Tibial artery (tissue), 4 donors: ENCODE measurements at regions not wholly inside any gene's neighbourhood (a gene's known extent, or its start where the extent isn't known, plus 50 kb on each side); places are given as distances from the start of the nearest gene placed in this dataset.
A peak's percentile ranks its signal among the peaks of the same experiment; 100 is the strongest.

Experiments
- DNase-seq, 2 donors: peaks; one replicate each; pipeline ENCODE4 v3.0.0-alpha.2; 2019
- H3K27ac ChIP-seq, 2 donors: fragments of 200-600 bp; sonication (generic) in 1 of 2; 1 replicate in 1 of 2; 2 replicates in 1 of 2; pipeline ENCODE4 v1.5.1; 2018 to 2019; ENCODE audit warnings: mild to moderate bottlenecking in 1 of 2
- H3K27me3 ChIP-seq, 2 donors: fragments of 200-600 bp; sonication (generic) in 1 of 2; one replicate each; pipeline versions ENCODE4 v1.5.1 to v1.6.0; 2016 to 2019
- H3K36me3 ChIP-seq, 3 donors: fragments of 200-600 bp; sonication (generic) in 2 of 3; one replicate each; pipeline ENCODE4 v1.5.1; 2016 to 2019; ENCODE audit warnings: mild to moderate bottlenecking in 2 of 3
- H3K4me1 ChIP-seq, 4 donors: fragments of 200-600 bp; sonication (generic) in 2 of 4; 1 replicate in 3 of 4; 2 replicates in 1 of 4; pipeline ENCODE4 v1.5.1; 2016 to 2019
- H3K4me3 ChIP-seq, 2 donors: fragments of 200-600 bp; sonication (generic) in 1 of 2; 1 replicate in 1 of 2; 2 replicates in 1 of 2; pipeline ENCODE4 v1.5.1; 2018 to 2019; ENCODE audit warnings: mild to moderate bottlenecking in 2 of 2
- H3K9me3 ChIP-seq, 3 donors: fragments of 200-600 bp; sonication (generic) in 1 of 3; one replicate each; pipeline ENCODE4 v1.5.1; 2016 to 2019
- intact Hi-C: fragments of 100-400 bp; cut with DNase I; formaldehyde crosslinking; loops from one replicate; pipeline ENCODE4 v1.15.0; 2023; ENCODE audit warnings: low total_unique reads
- TF ChIP-seq, protein P1 (sequence below), 2 experiments: fragments of 200-600 bp in 1 of 2; fragments of 450-650 bp in 1 of 2; IDR thresholded peaks; one replicate each; pipeline ENCODE4 v1.5.1; 2017 to 2019; ENCODE audit warnings: antibody characterized with exemption in 2 of 2, mild to moderate bottlenecking in 1 of 2, moderate library complexity in 1 of 2

DNA sequence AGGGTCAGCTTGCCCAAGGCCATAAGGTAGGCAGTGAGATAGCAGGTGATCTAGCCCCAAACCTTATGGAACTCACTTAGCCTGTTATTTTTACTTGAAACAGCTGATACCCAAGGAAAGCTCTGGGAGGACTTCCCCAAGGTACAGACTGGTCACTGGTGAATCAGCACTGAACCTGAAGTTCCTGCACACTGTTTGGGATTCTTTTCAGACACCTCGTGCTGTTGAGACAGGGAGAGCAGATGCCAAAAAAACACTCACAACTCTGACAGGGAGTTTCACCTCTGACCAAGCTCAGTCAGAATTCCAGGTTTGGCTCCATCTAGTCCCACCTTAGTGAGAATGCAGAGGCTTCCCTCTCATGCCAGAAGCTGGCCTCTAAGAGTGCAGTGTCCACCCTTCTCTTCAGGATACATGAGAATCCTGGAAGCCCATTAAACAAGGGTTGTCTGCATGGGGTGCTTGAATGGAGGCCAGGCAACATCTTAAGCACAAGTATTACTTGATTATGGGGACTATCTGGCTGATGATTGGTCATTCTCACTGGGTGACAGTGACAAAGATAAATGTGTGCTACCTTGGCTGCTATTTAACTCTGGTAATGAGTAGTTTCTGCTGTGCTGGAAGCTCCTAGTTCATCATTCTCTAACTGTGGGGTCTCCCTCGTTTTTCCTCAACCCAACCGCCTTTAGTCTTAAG lies 122.8 kb upstream of the SLIT3 start:
- H3K9me3 ChIP-seq, result no peaks in the 10 kb centered on the region
- peaks cover 0 to 30% (median 19%) of the 10 kb centered on the region in 4 donors for H3K4me1 ChIP-seq
- H3K27ac ChIP-seq, result peak overlapping the region; percentile 46 to 68
- H3K4me3 ChIP-seq, result no peak overlapping the region
- TF ChIP-seq, protein P1, sequence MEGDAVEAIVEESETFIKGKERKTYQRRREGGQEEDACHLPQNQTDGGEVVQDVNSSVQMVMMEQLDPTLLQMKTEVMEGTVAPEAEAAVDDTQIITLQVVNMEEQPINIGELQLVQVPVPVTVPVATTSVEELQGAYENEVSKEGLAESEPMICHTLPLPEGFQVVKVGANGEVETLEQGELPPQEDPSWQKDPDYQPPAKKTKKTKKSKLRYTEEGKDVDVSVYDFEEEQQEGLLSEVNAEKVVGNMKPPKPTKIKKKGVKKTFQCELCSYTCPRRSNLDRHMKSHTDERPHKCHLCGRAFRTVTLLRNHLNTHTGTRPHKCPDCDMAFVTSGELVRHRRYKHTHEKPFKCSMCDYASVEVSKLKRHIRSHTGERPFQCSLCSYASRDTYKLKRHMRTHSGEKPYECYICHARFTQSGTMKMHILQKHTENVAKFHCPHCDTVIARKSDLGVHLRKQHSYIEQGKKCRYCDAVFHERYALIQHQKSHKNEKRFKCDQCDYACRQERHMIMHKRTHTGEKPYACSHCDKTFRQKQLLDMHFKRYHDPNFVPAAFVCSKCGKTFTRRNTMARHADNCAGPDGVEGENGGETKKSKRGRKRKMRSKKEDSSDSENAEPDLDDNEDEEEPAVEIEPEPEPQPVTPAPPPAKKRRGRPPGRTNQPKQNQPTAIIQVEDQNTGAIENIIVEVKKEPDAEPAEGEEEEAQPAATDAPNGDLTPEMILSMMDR (IDR thresholded peaks at IDR 0.05), result no peak
- intact Hi-C loops, result no loop called here
- no peaks in the 10 kb centered on the region for H3K27me3 ChIP-seq
- no peak for DNase-seq
- H3K36me3 ChIP-seq, result no peaks in the 10 kb centered on the region

DNA sequence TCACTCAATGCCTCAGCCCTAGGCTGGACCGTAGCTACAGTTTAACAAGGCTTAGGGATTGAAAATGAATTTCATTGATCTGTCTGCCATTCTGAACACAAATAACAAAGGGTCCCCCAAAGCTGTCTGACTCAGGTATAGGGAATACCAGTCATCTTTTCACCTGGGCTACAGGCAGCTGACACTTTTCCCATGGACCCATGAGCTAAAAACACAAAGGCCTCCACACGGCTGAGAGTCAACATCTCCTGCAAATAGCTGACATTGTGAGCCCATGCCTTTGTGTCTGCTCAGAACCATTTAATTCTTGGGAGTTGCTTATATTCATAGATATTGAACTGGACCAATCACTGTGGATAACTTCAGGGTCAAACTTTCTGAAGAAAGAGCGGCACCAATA lies 121.1 kb upstream of the SLIT3 start:
- Histone ChIP-seq H3K36me3 (no peaks in the 10 kb centered on the region), H3K27ac (no peak overlapping the region), H3K27me3 (no peaks in the 10 kb centered on the region), H3K9me3 (no peaks in the 10 kb centered on the region), H3K4me3 (no peak overlapping the region), H3K4me1 (peaks cover 0 to 37% (median 25%) of the 10 kb centered on the region in 4 donors)
- intact Hi-C loops, result no loop called here
- TF ChIP-seq, protein P1 (IDR thresholded peaks at IDR 0.05), result no peak
- DNase-seq, result no peak

DNA sequence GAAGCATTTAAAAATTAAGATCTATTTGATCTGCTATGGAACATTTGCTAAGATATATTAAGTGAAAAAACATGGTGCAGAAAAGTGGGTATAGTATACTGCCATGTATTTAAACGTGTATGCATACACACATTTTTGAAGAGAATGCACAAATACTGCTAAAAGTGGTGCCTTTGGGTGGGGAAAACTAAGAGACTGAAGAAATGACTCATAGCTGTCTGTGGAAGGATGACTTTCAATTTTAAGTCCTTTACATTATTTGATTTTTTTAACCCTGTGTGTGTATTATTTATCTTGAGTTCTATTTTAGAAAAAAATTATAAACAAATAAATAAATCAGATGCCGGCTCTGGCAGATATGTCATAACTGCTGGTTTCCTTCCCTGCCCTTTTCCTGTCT lies 120.7 kb upstream of the SLIT3 start:
- no peak for DNase-seq
- Histone ChIP-seq H3K27me3 (no peaks in the 10 kb centered on the region), H3K4me1 (peaks cover 0 to 41% (median 29%) of the 10 kb centered on the region in 4 donors), H3K36me3 (no peaks in the 10 kb centered on the region), H3K9me3 (no peaks in the 10 kb centered on the region), H3K4me3 (no peak overlapping the region), H3K27ac (no peak overlapping the region)
- TF ChIP-seq, protein P1 (IDR thresholded peaks at IDR 0.05), result no peak
- intact Hi-C loops, result no loop called here

GRCh38 chr5:169417676-169418075 lies 116.7 kb upstream of the SLIT3 start:
- Histone ChIP-seq H3K4me3 (no peak overlapping the region), H3K27me3 (no peaks in the 10 kb centered on the region), H3K36me3 (no peaks in the 10 kb centered on the region), H3K27ac (peak overlapping the region; percentile 43 to 78), H3K4me1 (peaks cover 0 to 56% (median 30%) of the 10 kb centered on the region in 4 donors), H3K9me3 (no peaks in the 10 kb centered on the region)
- TF ChIP-seq, protein P1 (IDR thresholded peaks at IDR 0.05), result no peak
- intact Hi-C loops, result no loop called here
- DNase-seq, result no peak

- Histone ChIP-seq H3K36me3 (no peaks in the 10 kb centered on the region), H3K27me3 (no peaks in the 10 kb centered on the region), H3K4me3 (no peak overlapping the region), H3K27ac (peak overlapping the region; percentile 43 to 78), H3K4me1 (peaks cover 0 to 65% (median 32%) of the 10 kb centered on the region in 4 donors), H3K9me3 (no peaks in the 10 kb centered on the region)
- TF ChIP-seq, protein P1 (IDR thresholded peaks at IDR 0.05), result no peak
- DNase-seq, result peak; percentile 67 to 90
- intact Hi-C loops, result no loop called here
Observed at GRCh38 chr5:169416583-169417196, 115.8 kb upstream of the SLIT3 start.
